Tibial artery (tissue), 4 donors: ENCODE measurements at regions not wholly inside any gene's neighbourhood (a gene's known extent, or its start where the extent isn't known, plus 50 kb on each side); places are given as distances from the start of the nearest gene placed in this dataset.

Experiments
- DNase-seq, 2 donors: peaks; one replicate each; pipeline ENCODE4 v3.0.0-alpha.2; 2019
- H3K27ac ChIP-seq, 2 donors: fragments of 200-600 bp; sonication (generic) in 1 of 2; 1 replicate in 1 of 2; 2 replicates in 1 of 2; pipeline ENCODE4 v1.5.1; 2018 to 2019; ENCODE audit warnings: mild to moderate bottlenecking in 1 of 2
- H3K27me3 ChIP-seq, 2 donors: fragments of 200-600 bp; sonication (generic) in 1 of 2; one replicate each; pipeline versions ENCODE4 v1.5.1 to v1.6.0; 2016 to 2019
- H3K36me3 ChIP-seq, 3 donors: fragments of 200-600 bp; sonication (generic) in 2 of 3; one replicate each; pipeline ENCODE4 v1.5.1; 2016 to 2019; ENCODE audit warnings: mild to moderate bottlenecking in 2 of 3
- H3K4me1 ChIP-seq, 4 donors: fragments of 200-600 bp; sonication (generic) in 2 of 4; 1 replicate in 3 of 4; 2 replicates in 1 of 4; pipeline ENCODE4 v1.5.1; 2016 to 2019
- H3K4me3 ChIP-seq, 2 donors: fragments of 200-600 bp; sonication (generic) in 1 of 2; 1 replicate in 1 of 2; 2 replicates in 1 of 2; pipeline ENCODE4 v1.5.1; 2018 to 2019; ENCODE audit warnings: mild to moderate bottlenecking in 2 of 2
- H3K9me3 ChIP-seq, 3 donors: fragments of 200-600 bp; sonication (generic) in 1 of 3; one replicate each; pipeline ENCODE4 v1.5.1; 2016 to 2019
- CTCF ChIP-seq, 2 experiments: fragments of 200-600 bp in 1 of 2; fragments of 450-650 bp in 1 of 2; IDR thresholded peaks; one replicate each; pipeline ENCODE4 v1.5.1; 2017 to 2019; ENCODE audit warnings: antibody characterized with exemption in 2 of 2, mild to moderate bottlenecking in 1 of 2, moderate library complexity in 1 of 2
- intact Hi-C: fragments of 100-400 bp; cut with DNase I; formaldehyde crosslinking; loops from one replicate; pipeline ENCODE4 v1.15.0; 2023; ENCODE audit warnings: low total_unique reads

DNA sequence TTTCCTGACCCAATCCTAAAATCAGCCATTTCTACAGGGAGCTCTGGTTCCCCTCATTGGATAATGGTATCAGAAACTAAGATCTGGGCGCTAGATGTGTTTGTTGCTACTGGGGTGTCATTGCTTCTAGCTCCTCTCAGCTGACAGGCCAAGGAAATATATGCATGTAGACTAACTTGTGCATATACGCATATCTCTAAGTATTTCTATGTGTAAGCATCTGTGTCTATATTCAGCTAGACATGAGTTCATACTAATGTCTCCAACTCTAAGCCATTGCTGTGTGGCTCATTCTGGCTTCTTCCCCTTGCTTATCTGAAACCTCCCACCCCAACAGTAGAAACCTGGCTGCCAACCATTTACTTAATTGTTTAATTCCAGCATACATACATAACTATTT, 130.3 kb upstream of the MAGI3 start:
- TF ChIP-seq CTCF (IDR thresholded peaks at IDR 0.05): no peak
- intact Hi-C loops: no loop called here

DNA sequence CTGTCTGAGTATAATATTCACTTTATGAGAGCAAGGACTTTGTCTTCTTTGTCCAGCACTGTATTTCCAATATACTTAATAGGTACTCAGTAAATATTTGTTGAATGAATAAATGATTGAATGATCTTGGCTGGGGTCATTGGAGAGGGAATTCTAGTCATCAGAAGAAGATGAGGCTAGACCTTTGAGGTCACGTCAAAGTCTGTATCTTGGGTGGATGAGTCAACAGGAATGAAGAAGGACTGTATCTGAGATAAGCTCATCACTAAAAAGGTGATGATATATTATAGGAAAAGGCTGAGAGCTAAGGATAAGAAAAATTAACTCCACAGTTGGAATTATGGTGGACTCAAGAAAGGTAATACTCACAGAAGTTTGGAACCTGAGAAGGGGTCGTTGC, 125.1 kb upstream of the MAGI3 start:
- Histone ChIP-seq H3K4me3 (no peak overlapping the region), H3K9me3 (no peaks in the 10 kb centered on the region), H3K36me3 (no peaks in the 10 kb centered on the region), H3K27ac (no peak overlapping the region), H3K27me3 (no peaks in the 10 kb centered on the region), H3K4me1 (no peaks in the 10 kb centered on the region)
- DNase-seq: no peak
- intact Hi-C loops: no loop called here
- no peak for TF ChIP-seq CTCF (IDR thresholded peaks at IDR 0.05)

More for the DNA sequence above, 130.3 kb upstream of the MAGI3 start:
- H3K27ac ChIP-seq: no peak overlapping the region
- H3K36me3 ChIP-seq: no peaks in the 10 kb centered on the region
- H3K4me1 ChIP-seq: no peaks in the 10 kb centered on the region
- H3K9me3 ChIP-seq: no peaks in the 10 kb centered on the region
- DNase-seq: no peak
- H3K27me3 ChIP-seq: no peaks in the 10 kb centered on the region
- no peak overlapping the region for H3K4me3 ChIP-seq

- H3K4me3 ChIP-seq: no peak overlapping the region
- H3K4me1 ChIP-seq: no peaks in the 10 kb centered on the region
- intact Hi-C loops: no loop called here
- no peak for TF ChIP-seq CTCF (IDR thresholded peaks at IDR 0.05)
- DNase-seq: no peak
- no peaks in the 10 kb centered on the region for H3K9me3 ChIP-seq
- no peaks in the 10 kb centered on the region for H3K27me3 ChIP-seq
- H3K27ac ChIP-seq: no peak overlapping the region
- no peaks in the 10 kb centered on the region for H3K36me3 ChIP-seq
Measured at GRCh38 chr1:113266788-113267187, 123.5 kb upstream of the MAGI3 start.

GRCh38 chr1:113269168-113269963, 120.9 kb upstream of the MAGI3 start:
- Histone ChIP-seq H3K36me3 (no peaks in the 10 kb centered on the region), H3K27me3 (no peaks in the 10 kb centered on the region), H3K9me3 (no peaks in the 10 kb centered on the region), H3K27ac (no peak overlapping the region), H3K4me3 (no peak overlapping the region), H3K4me1 (no peaks in the 10 kb centered on the region)
- no peak for TF ChIP-seq CTCF (IDR thresholded peaks at IDR 0.05)
- DNase-seq: no peak
- intact Hi-C loops: no loop called here

GRCh38 chr1:113271039-113271438, 119.3 kb upstream of the MAGI3 start:
- no peak for TF ChIP-seq CTCF (IDR thresholded peaks at IDR 0.05)
- no peak overlapping the region for H3K4me3 ChIP-seq
- H3K4me1 ChIP-seq: no peaks in the 10 kb centered on the region
- H3K36me3 ChIP-seq: no peaks in the 10 kb centered on the region
- DNase-seq: no peak
- H3K27ac ChIP-seq: no peak overlapping the region
- H3K27me3 ChIP-seq: no peaks in the 10 kb centered on the region
- intact Hi-C loops: no loop called here
- no peaks in the 10 kb centered on the region for H3K9me3 ChIP-seq
